SW480 (cell line): ENCODE measurements at regions not wholly inside any gene's neighbourhood (a gene's known extent, or its start where the extent isn't known, plus 50 kb on each side); places are given as distances from the start of the nearest gene placed in this dataset.

ENCODE experiments used
- DNase-seq: peaks from one replicate; pipeline ENCODE4 v3.0.0-alpha.2; 2016; ENCODE audit warnings: low spot score

- no peak for DNase-seq
Measured at GRCh38 chr3:23746441-23746840, 59.3 kb upstream of the UBE2E1 start.

GRCh38 chr3:23747841-23748240, 57.9 kb upstream of the UBE2E1 start:
- no peak for DNase-seq

DNA sequence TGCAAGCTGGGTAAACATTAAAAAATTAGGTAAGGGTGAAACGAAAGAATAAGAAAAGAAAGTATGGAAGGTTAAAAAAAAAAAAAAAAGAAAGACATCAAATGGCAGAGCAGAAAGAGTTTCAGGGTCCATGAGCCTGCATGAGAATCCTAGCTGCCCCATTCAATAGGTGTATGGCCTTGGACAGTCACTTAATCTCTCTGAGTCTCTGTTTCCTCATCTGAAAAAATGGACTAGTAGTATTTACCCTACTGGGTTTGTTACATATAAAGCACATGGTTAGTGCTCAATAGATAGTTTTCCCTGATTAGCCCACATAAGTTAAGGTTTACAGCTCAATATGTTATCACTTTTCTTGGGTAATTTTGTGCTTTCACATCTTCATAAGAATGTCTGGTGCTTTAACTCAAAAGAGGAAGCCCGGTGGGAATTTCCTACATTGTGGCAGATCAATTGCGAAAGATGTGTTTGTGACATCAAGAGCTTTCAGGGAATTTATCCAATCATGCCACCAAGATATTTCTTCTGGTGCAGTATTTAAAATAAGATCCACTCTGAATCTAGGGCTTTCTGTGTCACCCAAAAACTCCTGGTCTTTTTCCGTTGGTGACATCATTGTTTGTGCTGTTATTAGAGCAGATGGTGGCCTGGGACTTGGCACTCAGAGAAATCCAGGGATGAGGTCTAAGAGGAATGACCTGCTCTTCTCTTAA, 57.2 kb upstream of the UBE2E1 start:
- DNase-seq = no peak

- no peak for DNase-seq
Measured at GRCh38 chr3:23749609-23750008, 56.1 kb upstream of the UBE2E1 start.

DNA sequence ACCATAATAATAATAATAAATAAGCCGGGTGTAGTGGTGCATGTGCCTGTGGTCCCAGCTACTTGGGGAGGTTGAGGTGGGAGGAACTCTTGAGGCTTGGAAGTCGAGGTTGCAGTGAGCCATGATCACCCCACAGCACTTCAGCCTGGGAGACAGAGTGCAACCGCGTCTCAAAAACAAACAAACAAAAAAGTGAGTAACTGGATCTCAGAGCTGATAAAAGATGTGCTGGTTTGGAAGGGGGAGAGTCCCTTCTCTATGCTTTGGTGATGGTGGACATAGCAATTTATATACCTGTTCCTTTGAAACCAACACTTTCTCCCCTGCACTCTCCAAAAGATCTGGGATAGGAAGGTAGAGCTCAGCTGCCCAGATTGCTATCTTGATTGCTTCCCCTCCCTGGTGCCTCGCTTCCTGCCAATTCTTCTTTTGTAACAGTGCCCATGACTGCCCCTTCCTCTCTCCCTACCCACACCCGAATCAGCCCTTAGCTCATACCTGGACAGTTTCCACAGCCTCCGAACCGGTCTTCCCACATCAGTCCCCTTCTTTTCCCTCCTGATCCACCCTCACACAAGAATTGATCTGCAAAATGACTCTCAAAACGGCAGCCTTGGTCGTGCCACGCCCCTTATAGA, 55.1 kb upstream of the UBE2E1 start:
- DNase-seq = no peak

DNA sequence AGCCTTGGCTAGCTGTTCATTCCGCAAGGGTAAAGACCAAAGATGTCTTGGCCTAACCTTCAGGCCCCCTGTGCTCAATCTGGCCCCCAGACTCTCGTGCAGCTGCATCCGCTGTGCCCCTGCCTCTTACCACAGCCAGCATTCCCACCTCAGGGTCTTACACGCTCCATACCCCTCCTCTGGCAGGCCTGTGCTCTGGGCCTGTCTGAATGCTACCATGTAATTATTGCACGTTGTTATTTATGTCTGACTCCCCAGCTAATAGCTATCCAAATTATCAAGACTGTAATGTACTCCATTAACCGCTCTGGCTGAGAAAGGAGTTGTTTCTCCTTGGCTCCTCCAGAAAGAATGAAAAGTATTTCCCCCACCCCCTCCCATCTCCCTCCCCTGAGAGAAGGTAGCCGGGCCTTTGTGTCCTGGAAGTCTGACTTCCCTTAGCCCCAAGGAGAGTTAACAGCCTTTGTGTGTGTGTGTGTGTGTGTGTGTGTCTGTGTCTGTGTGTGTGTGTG, 54.5 kb upstream of the UBE2E1 start:
- DNase-seq = no peak

DNA sequence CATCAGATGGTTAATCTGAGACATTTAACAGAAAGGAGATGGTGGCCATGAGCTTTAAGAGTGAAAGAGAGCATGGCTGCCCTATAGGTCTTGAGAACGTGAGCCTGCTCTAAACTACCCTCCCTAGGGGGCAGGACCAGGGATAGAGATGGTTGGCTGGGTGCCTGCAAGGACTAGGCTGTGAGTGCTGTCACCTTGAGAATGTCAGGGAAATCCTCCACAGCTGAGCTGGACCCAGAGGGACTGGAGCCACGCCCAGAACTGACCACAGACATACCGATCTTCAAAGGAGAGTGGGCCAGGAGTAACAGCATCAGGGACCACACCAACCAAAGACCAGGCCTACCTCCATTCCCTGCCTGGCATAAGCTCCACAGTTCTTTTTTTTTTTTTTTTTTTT, 53.6 kb upstream of the UBE2E1 start:
- DNase-seq = peak; percentile 82

- DNase-seq = no peak
Measured at GRCh38 chr3:23754215-23754614, 51.5 kb upstream of the UBE2E1 start.
